ENCODE measurements at regions not wholly inside any gene's neighbourhood (a gene's known extent, or its start where the extent isn't known, plus 50 kb on each side); places are given as distances from the start of the nearest gene placed in this dataset.

DNA sequence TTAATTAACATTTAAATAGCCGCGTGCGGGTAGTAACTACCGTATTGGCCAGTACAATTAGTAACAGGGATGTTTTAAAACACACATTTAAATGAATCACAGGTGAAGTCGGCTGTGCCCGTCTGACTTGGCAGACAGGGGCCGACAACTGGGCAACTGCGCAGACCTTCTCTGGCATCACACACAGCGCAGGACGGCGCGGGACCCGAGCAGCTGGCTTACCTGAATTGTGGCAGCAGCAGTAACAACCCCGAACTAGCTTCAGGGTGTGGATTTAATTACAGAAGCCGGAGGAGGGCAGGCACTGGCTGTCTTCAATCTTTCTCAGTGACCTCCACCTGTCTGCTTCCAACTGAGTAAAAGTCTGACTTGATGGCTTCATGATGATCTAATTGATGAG lies 91.7 kb downstream of the DACT2 start:
- no peak overlapping the region for H3K4me3 Mint-ChIP-seq (ENCODE audit: low read depth)
- TF ChIP-seq, protein P1, sequence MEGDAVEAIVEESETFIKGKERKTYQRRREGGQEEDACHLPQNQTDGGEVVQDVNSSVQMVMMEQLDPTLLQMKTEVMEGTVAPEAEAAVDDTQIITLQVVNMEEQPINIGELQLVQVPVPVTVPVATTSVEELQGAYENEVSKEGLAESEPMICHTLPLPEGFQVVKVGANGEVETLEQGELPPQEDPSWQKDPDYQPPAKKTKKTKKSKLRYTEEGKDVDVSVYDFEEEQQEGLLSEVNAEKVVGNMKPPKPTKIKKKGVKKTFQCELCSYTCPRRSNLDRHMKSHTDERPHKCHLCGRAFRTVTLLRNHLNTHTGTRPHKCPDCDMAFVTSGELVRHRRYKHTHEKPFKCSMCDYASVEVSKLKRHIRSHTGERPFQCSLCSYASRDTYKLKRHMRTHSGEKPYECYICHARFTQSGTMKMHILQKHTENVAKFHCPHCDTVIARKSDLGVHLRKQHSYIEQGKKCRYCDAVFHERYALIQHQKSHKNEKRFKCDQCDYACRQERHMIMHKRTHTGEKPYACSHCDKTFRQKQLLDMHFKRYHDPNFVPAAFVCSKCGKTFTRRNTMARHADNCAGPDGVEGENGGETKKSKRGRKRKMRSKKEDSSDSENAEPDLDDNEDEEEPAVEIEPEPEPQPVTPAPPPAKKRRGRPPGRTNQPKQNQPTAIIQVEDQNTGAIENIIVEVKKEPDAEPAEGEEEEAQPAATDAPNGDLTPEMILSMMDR (IDR thresholded peaks at IDR 0.05; ENCODE audit: unreplicated experiment): no peak

DNA sequence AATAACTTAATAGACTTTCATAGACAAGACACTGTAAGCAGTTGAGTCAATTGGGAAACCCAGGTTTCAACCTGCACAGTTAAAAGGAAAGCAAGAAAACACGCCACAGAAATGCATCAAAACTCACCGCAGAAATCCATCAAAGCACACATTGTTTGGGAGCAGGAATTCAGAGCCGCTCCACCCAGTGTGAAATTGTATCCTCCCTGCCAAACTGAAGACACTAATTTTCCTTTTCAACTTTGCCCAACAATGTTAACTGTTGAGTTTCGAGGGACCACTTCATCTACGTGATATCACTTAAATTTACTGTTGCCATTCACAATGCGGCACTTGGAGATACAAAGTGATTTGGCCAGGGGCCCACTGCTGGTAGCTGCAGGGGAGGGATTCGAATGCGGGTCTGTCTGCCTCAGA lies 92.7 kb downstream of the DACT2 start:
- TF ChIP-seq, protein P1 (IDR thresholded peaks at IDR 0.05; ENCODE audit: unreplicated experiment): no peak
- no peaks in the 10 kb centered on the region for H3K9me3 Mint-ChIP-seq (ENCODE audit: low read depth)
- no peaks in the 10 kb centered on the region for H3K36me3 Mint-ChIP-seq (ENCODE audit: insufficient read depth)
- peaks cover 14% of the 10 kb centered on the region for H3K27me3 Mint-ChIP-seq
- DNase-seq (ENCODE audit: low spot score, unreplicated experiment): no peak
- no peak overlapping the region for H3K27ac Mint-ChIP-seq
- peaks cover 9% of the 10 kb centered on the region for H3K4me1 Mint-ChIP-seq (ENCODE audit: low read depth)
- no peak overlapping the region for H3K4me3 Mint-ChIP-seq (ENCODE audit: low read depth)

More for the DNA sequence above, 91.7 kb downstream of the DACT2 start:
- Mint-ChIP-seq H3K4me1 (ENCODE audit: low read depth) (peaks cover 14% of the 10 kb centered on the region), H3K27me3 (peaks cover 13% of the 10 kb centered on the region), H3K9me3 (ENCODE audit: low read depth) (no peaks in the 10 kb centered on the region), H3K36me3 (ENCODE audit: insufficient read depth) (no peaks in the 10 kb centered on the region), H3K27ac (no peak overlapping the region)
- no peak for DNase-seq (ENCODE audit: low spot score, unreplicated experiment)

DNA sequence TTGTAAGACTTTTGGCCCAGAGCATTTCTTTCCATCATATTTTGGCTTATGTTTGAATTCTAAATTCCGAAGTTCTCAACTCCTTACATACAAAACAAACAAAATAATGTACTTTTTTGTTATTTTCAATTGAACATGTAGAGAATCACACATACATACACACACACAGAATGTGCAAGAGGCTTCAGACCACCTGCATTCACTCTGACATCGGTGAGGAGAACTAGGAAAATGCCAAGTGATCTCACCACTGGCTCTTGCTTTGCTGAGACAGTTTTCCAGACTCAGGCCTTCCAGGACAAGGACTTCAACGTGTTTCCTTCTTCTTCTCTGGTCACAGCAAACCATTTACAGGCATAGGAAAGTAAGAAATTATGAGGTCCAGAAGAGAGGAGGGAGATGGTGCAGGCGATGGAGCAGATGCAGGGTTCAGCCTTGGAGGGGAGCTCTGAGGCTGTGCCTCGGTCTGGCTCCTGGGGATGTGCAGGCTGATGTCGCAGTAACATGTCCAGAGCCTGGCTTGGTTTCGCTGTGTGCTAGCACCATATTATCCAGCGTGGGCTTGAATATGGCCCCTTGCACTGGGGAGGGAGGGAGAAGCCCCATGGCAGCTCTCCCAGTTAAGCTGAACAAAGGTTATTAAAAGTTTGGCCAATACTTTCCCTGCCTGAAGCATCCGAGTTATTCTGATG lies 93.4 kb downstream of the DACT2 start:
- Mint-ChIP-seq H3K9me3 (ENCODE audit: low read depth) (no peaks in the 10 kb centered on the region), H3K4me1 (ENCODE audit: low read depth) (peaks cover 5% of the 10 kb centered on the region), H3K27me3 (peaks cover 13% of the 10 kb centered on the region), H3K36me3 (ENCODE audit: insufficient read depth) (no peaks in the 10 kb centered on the region), H3K4me3 (ENCODE audit: low read depth) (no peak overlapping the region), H3K27ac (no peak overlapping the region)
- TF ChIP-seq, protein P1 (IDR thresholded peaks at IDR 0.05; ENCODE audit: unreplicated experiment): no peak
- DNase-seq (ENCODE audit: low spot score, unreplicated experiment): no peak

DNA sequence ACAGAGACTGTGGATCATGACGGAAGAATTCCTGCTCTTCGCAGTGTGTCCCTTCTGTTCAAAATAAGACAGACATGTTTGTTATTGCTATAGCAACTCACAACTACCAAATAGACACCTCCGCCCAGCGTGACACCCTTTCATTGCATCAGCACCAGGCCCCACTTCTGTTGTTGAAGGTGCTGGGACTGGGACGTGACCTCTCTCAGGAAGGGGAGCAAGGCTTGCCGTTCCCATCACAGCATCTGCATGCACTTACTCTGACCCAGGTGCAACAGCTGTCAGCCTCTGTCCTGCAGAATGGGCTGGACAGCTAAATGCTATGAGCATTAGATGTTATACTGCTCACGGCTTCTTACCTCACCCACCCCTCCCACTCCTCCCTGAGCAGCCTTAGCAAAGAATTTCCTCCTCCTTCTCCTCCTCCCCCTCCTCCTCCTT lies 94.1 kb downstream of the DACT2 start:
- TF ChIP-seq, protein P1 (IDR thresholded peaks at IDR 0.05; ENCODE audit: unreplicated experiment): no peak
- no peaks in the 10 kb centered on the region for H3K9me3 Mint-ChIP-seq (ENCODE audit: low read depth)
- H3K36me3 Mint-ChIP-seq (ENCODE audit: insufficient read depth): no peaks in the 10 kb centered on the region
- DNase-seq (ENCODE audit: low spot score, unreplicated experiment): no peak
- H3K4me1 Mint-ChIP-seq (ENCODE audit: low read depth): peaks cover 4% of the 10 kb centered on the region
- H3K27me3 Mint-ChIP-seq: peaks cover 13% of the 10 kb centered on the region
- peak overlapping the region; percentile 3 for H3K27ac Mint-ChIP-seq
- H3K4me3 Mint-ChIP-seq (ENCODE audit: low read depth): no peak overlapping the region

DNA sequence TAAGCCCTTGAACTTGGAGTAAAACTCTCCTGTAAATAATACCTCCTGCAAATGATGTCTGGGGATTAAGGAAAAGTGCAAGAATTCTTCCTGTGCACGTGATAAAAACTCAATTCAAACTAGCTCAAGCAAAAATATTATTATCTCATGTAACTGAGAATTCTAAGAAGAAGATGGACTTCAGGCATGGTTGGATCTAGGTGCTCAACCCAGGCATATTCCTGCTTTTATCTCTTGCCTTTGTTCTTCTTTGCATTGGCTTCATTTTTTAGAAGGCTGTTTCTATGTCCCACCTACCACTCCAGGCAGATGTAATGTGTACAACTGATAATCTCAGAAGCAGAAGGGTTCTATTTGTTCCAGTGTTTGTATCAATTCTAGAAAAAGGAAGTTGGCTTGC lies 95.8 kb downstream of the DACT2 start:
- peaks cover 4% of the 10 kb centered on the region for H3K4me1 Mint-ChIP-seq (ENCODE audit: low read depth)
- H3K27me3 Mint-ChIP-seq: peaks cover 13% of the 10 kb centered on the region
- H3K36me3 Mint-ChIP-seq (ENCODE audit: insufficient read depth): no peaks in the 10 kb centered on the region
- DNase-seq (ENCODE audit: low spot score, unreplicated experiment): no peak
- no peak overlapping the region for H3K4me3 Mint-ChIP-seq (ENCODE audit: low read depth)
- no peaks in the 10 kb centered on the region for H3K9me3 Mint-ChIP-seq (ENCODE audit: low read depth)
- no peak overlapping the region for H3K27ac Mint-ChIP-seq
- TF ChIP-seq, protein P1 (IDR thresholded peaks at IDR 0.05; ENCODE audit: unreplicated experiment): no peak
